GM08714 (cell line): ENCODE measurements at regions not wholly inside any gene's neighbourhood (a gene's known extent, or its start where the extent isn't known, plus 50 kb on each side); places are given as distances from the start of the nearest gene placed in this dataset.
"Not testable (repeated sequence)": the region's sequence is repeated elsewhere in the genome, so short reads cannot be mapped to it uniquely, and the experiment has no call there.

Experiments
- H3K4me3 ChIP-seq: fragments of 200-500 bp; sonication (Bioruptor generic); 2 replicates; pipeline ENCODE4 v1.5.1; 2014; ENCODE audit warnings: mild to moderate bottlenecking, low read length, inconsistent platforms
- ZNF274 ChIP-seq: IDR thresholded peaks from 2 replicates; pipeline ENCODE4 v1.6.1; 2012; ENCODE audit warnings: mild to moderate bottlenecking, low read depth, low read length

DNA sequence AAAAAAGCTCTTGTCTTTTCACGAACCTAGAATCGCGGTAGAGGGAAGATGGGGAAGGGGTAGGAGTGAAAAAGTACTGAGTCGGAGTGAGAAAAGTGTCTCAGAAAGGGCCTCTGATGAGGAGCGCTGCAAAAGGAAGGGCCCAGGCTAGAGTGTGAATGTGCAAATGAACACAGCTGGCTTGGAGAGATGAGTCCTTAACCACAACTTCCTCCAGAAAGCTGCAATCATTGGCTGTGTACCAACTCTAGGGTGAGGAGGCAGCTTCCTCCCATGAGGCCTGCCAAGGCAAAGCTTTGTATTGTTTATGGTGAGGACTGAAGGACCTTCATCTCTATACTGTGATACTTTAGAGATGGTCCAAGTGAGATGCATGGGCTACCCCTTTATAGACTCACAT is 566.9 kb upstream of the ANO5 start:
- TF ChIP-seq ZNF274: no peak
- no peak overlapping the region for H3K4me3 ChIP-seq

GRCh38 chr11:21628641-21629040 is 564.2 kb upstream of the ANO5 start:
- TF ChIP-seq ZNF274: no peak
- no peak overlapping the region for H3K4me3 ChIP-seq

GRCh38 chr11:21630934-21631478 is 561.9 kb upstream of the ANO5 start:
- no peak overlapping the region for H3K4me3 ChIP-seq
- TF ChIP-seq ZNF274: no peak

- no peak for TF ChIP-seq ZNF274
- H3K4me3 ChIP-seq: no peak overlapping the region
Observed at GRCh38 chr11:21631991-21632390, 560.9 kb upstream of the ANO5 start.

GRCh38 chr11:21634491-21634890 is 558.4 kb upstream of the ANO5 start:
- TF ChIP-seq ZNF274: no peak

DNA sequence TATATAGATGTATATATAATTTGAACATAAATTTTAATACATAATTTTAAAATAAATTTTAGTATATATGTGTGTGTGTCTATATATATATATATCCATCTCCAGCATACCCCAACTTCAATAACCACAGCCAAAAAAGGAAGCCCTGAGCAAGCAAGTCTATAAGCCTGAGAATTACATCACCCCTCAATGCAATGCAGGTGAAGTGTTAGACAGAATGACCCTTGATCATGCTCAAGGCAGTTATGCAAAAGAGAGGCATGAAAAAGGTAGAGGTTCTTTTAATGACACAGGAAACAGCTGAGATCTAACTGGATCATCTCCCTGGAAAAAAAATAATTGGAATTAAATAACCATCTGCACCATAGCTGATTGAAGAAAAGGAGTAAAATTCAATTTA is 557.9 kb upstream of the ANO5 start:
- no peak for TF ChIP-seq ZNF274
- no peak overlapping the region for H3K4me3 ChIP-seq

More at GRCh38 chr11:21634491-21634890, 558.4 kb upstream of the ANO5 start:
- no peak overlapping the region for H3K4me3 ChIP-seq

- no peak for TF ChIP-seq ZNF274
- H3K4me3 ChIP-seq: no peak overlapping the region
Observed at GRCh38 chr11:21635394-21636145, 557.3 kb upstream of the ANO5 start.

DNA sequence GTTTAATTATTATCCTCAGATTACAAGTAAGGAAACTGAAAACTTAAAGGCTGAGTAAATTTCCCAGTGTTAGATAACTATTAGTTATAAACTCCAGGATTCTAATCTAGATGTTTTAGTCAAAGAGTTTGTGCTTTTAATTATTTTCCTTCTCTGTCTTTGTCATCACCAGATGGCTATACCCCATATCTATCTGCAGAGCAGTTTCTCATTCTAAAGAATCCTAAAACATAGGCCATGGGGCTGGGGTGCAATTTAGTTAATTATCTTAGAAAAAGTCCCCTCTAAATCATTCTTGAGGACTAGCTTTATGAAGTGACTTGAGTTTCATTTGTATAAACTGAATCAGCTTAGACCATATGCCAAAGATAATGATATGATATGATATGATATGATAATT is 556.3 kb upstream of the ANO5 start:
- no peak overlapping the region for H3K4me3 ChIP-seq
- no peak for TF ChIP-seq ZNF274

DNA sequence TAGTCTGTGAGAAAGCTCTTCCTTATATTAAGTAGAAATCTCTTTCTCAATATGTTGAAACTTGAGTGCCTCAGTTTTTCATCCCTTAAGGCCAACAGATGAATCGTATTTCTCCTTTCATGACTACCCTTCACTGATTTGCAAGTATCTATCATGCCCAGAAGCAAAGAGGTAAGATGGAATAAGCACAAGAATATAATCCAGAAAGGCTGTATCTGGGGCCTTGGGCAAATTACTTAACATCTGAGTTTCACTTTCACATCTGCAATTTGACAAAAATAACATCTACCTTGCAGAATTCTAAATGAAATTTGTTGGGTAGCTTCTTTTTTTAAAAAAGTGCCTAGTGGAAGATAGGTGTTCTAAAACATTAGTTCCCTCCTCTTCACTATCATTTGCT is 552.4 kb upstream of the ANO5 start:
- TF ChIP-seq ZNF274: no peak
- H3K4me3 ChIP-seq: no peak overlapping the region

DNA sequence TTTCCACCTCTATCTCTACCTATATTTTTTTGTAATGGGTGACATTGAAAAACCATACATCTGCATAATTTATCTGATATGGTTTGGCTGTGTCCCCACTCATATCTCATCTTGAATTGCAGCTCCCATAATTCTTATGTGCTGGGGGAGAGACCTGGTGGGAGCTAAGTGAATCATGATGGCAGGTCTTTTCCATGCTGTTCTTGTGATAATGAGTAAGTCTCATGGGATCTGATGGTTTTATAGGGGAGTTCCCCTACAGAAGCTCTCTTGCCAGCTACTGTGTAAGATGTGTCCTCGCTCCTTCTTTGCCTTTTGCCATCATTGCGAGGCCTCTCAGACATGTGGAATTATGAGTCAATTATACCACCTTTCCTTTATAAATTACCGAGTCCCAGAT is 551.0 kb upstream of the ANO5 start:
- no peak for TF ChIP-seq ZNF274
- H3K4me3 ChIP-seq: no peak overlapping the region

DNA sequence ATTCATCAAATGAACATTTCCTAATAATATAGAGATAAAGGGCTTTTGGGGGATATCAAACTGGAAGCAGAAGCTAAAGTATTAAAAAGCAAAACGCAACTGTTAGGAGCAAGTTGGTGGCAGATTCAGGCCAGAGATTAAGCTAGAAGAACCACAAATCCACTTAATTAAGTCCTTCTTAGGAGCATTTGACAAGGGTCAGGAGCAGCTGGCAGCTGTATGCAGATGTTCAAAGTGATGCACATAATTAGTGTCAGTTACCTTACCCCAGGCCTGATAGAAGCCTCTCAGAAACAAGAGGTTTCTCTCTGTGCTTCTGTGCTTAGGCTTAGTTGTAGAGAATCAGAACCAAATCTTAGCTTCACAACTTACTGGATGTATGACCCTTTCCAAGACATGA is 546.5 kb upstream of the ANO5 start:
- no peak for TF ChIP-seq ZNF274

DNA sequence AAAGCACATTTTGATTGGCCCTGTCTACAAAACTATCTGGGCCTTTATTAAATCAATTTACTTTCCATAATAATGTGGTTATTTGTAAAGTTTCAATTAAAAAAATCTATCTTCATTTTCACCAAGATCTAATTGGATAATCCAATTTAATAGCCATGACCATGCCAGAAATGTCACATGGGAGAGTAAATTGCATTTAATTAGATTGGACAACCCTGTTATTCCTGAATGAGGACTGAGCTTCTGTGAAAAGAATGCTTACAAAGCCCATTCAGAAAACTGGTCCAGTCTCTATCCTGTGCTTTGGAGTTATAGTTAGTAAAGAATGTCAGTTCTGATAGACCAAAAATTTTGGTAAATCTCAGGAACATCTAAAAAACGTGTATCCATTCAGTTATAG is 541.9 kb upstream of the ANO5 start:
- no peak for TF ChIP-seq ZNF274
- H3K4me3 ChIP-seq: no peak overlapping the region

More for the DNA sequence above, 546.5 kb upstream of the ANO5 start:
- H3K4me3 ChIP-seq: no peak overlapping the region

DNA sequence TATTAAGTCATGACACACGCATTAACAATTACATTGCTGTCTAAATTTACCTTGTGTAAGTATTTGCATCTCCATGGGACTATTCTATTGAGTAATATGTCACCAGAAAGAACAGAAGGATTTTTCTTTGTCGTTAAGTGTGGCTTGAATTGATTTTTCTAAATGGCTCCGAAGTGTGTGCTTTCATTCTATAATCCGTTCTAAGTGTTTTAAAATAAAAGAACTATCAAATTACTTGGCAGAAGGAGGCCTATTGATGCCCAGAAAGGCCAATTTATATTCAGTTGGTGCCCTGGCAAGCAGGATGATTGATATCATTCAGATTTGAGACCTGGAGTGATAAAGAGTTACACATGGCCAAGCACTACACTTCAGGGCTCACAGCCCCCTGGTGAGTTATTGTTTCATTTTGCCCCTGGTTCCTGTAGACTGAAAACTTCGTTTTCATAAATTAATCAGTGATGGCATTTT is 538.9 kb upstream of the ANO5 start:
- no peak overlapping the region for H3K4me3 ChIP-seq
- TF ChIP-seq ZNF274: no peak

GRCh38 chr11:21656065-21656464 is 536.8 kb upstream of the ANO5 start:
- H3K4me3 ChIP-seq: no peak overlapping the region
- no peak for TF ChIP-seq ZNF274

GRCh38 chr11:21658654-21659193 is 534.2 kb upstream of the ANO5 start:
- no peak overlapping the region for H3K4me3 ChIP-seq
- TF ChIP-seq ZNF274: no peak

GRCh38 chr11:21659377-21659776 is 533.5 kb upstream of the ANO5 start:
- H3K4me3 ChIP-seq: not testable (repeated sequence)

DNA sequence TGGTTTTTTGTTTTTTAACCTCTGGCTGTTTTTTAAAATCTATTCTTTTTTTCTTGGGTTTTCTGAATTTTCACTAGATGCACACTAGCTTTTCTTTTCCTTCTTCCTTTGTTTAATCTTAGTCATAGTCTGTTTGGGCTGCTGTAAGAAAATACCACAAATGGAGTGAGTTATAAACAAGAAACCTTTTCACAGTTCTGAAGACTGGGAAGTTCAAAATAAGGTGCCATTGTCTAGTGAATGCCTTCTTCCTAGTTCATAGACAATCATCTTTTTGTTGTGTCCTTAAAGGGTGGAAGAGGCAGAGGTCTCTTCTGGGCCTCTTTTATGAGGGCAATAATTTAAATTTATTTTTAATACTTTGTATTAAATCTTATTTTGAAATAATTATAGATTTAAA is 532.9 kb upstream of the ANO5 start:
- no peak overlapping the region for H3K4me3 ChIP-seq
- TF ChIP-seq ZNF274: no peak
